ENCODE measurements at regions not wholly inside any gene's neighbourhood (a gene's known extent, or its start where the extent isn't known, plus 50 kb on each side); places are given as distances from the start of the nearest gene placed in this dataset.
"Not testable (repeated sequence)": the region's sequence is repeated elsewhere in the genome, so short reads cannot be mapped to it uniquely, and the experiment has no call there.

- DNase-seq: no peak
Observed at GRCh38 chr5:115435778-115436712, 108.5 kb downstream of the FEM1C start.

GRCh38 chr5:115435065-115435777 is 109.4 kb downstream of the FEM1C start:
- no peak for DNase-seq

GRCh38 chr5:115433918-115434317 is 110.7 kb downstream of the FEM1C start:
- no peak for DNase-seq

- peak; percentile 73 for DNase-seq
Observed at GRCh38 chr5:115432691-115433090, 111.9 kb downstream of the FEM1C start.

GRCh38 chr5:115431116-115431515 is 113.5 kb downstream of the FEM1C start:
- DNase-seq: peak; percentile 40

- peak; percentile 44 for DNase-seq
Observed at GRCh38 chr5:115430374-115430773, 114.2 kb downstream of the FEM1C start.

GRCh38 chr5:115429345-115429940 is 115.1 kb downstream of the FEM1C start:
- no peak for DNase-seq

- no peak for DNase-seq
Observed at GRCh38 chr5:115428676-115429075, 115.9 kb downstream of the FEM1C start.

GRCh38 chr5:115428248-115428647 is 116.3 kb downstream of the FEM1C start:
- no peak for DNase-seq

- DNase-seq: no peak
Observed at GRCh38 chr5:115424446-115424845, 120.1 kb downstream of the FEM1C start.

- no peak for DNase-seq
Observed at GRCh38 chr5:115424030-115424429, 120.5 kb downstream of the FEM1C start.

GRCh38 chr5:115423541-115423940 is 121.0 kb downstream of the FEM1C start:
- DNase-seq: no peak

- DNase-seq: no peak
Observed at GRCh38 chr5:115423051-115423450, 121.5 kb downstream of the FEM1C start.

GRCh38 chr5:115420812-115421211 is 123.8 kb downstream of the FEM1C start:
- DNase-seq: not testable (repeated sequence)

GRCh38 chr5:115419846-115420585 is 123.6 kb upstream of the CCDC112 start:
- no peak for DNase-seq

- DNase-seq: peak; percentile 87
Observed at GRCh38 chr5:115418788-115419187, 122.3 kb upstream of the CCDC112 start.

GRCh38 chr5:115417076-115417475 is 120.6 kb upstream of the CCDC112 start:
- no peak for DNase-seq

GRCh38 chr5:115415143-115415491 is 118.7 kb upstream of the CCDC112 start:
- DNase-seq: peak; percentile 14

- no peak for DNase-seq
Observed at GRCh38 chr5:115414406-115415142, 118.1 kb upstream of the CCDC112 start.

GRCh38 chr5:115413651-115414050 is 117.2 kb upstream of the CCDC112 start:
- DNase-seq: no peak

GRCh38 chr5:115409094-115409493 is 112.6 kb upstream of the CCDC112 start:
- no peak for DNase-seq

All from NCI-H748 treated with DMSO at 0.1 percent for 48 hours (cell line).